Gastroesophageal sphincter (tissue), 2 donors: ENCODE measurements at regions not wholly inside any gene's neighbourhood (a gene's known extent, or its start where the extent isn't known, plus 50 kb on each side); places are given as distances from the start of the nearest gene placed in this dataset.
"Not testable (repeated sequence)": the region's sequence is repeated elsewhere in the genome, so short reads cannot be mapped to it uniquely, and the experiment has no call there.

Source experiments
- EP300 ChIP-seq: sonication (generic); formaldehyde crosslinking; IDR thresholded peaks from one replicate; pipeline ENCODE4 v1.6.1; 2017; ENCODE audit warnings: antibody characterized with exemption, mild to moderate bottlenecking
- POLR2A ChIP-seq, 2 donors: fragments of 450-650 bp; IDR thresholded peaks; one replicate each; pipeline ENCODE4 v1.6.1; 2017; ENCODE audit warnings: antibody characterized with exemption in 2 of 2, mild to moderate bottlenecking in 2 of 2, moderate library complexity in 1 of 2

DNA sequence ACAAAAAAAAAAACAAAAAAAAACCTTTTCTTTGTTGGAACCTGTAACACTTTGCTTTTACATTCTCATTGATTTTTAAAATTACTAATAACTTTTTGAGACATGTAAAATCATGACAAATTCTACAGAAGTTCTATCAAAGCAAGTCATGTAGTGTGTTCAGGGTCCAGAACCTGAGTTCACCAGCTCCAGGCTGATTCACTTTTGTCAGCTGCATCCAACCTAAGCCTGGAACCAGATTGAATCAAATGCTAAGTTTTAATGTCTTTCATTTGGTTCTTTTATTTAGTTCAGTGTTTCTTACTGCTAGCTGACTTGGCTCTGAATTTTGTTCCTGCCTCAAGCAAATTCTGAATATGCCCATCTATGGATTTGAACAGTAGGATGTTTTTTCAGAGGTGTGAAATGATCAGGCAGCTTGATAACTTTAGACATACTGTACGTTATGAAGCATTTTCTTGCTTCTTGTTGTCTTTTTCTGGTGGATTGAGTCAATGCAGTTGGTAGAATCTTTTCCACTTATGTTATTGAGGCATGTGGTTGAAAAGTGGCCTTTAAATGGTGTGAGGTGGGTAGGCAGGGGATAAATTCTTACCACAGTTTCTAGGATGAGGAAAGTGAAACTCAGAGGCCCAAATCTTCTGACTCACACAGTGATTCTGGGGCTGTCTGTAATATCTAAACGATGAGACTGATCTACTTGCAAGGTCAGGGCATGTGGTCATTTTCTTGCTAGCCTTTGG lies 78.7 kb downstream of the SRGAP2 start:
- not testable (repeated sequence) for TF ChIP-seq POLR2A (IDR thresholded peaks at IDR 0.05); EP300
